Renal cortical epithelial cell (primary cell): ENCODE measurements at regions not wholly inside any gene's neighbourhood (a gene's known extent, or its start where the extent isn't known, plus 50 kb on each side); places are given as distances from the start of the nearest gene placed in this dataset.

Source experiments
- DNase-seq: peaks from one replicate; pipeline ENCODE4 v3.0.0-alpha.2; 2011; ENCODE audit warnings: low read depth

DNA sequence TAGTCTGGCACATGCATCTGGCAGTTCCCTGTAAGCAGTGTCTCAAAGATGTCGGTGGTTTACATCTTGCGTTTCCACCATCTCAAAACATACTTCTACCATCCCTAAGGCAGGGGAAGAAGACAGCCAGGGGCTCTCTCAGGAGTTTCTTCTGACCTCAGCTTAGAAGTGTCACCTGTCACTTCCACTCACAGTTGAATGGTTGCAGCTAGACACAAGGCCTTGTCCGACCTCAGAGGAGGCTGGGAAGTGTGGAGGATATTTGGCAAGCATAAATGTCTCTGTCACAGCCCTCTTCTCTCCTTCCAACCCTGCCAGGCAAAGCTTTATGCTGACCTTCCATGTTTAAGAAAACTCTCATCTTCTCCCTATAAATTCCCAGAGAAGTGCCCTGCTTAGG is 193.3 kb downstream of the HERPUD2 start:
- DNase-seq, result no peak

DNA sequence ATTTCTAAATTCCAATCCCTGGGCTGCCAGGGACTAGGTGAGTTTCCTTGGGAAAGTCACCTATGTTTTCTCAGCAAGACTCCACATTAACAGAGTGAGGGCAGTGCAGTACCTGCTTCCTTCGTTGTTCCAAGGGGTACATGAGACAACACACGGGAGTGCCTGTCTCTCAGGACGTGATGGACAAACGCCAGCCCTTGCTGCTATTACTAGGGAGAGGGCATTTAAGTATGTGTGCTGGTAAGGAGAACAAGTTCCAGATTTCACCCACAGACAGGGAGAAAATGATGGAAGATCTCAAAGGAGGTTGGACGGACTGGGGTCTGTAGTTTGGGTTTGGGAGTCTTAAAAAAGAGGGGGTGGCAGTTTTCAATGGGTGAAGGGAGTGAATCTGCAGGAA is 195.7 kb downstream of the HERPUD2 start:
- DNase-seq, result no peak

DNA sequence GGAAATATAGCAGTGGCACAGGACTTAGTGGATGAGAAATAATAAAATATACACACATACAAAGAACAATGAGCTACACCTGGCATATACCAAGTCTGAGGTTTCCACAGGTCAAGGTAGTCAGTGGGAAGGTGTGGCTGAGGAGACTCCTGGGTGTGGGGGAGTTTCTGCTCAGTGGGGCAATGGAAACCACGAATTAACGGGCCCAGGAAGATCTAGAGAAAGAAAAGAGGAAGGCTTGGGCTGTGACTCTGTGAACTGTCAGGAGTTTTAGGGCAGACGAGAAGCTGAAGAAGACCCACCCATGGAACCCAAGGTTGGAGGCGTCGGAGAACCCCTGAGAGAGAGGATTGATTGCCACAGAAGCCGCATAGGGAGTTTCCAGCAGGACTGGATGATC is 196.5 kb downstream of the HERPUD2 start:
- DNase-seq, result no peak

DNA sequence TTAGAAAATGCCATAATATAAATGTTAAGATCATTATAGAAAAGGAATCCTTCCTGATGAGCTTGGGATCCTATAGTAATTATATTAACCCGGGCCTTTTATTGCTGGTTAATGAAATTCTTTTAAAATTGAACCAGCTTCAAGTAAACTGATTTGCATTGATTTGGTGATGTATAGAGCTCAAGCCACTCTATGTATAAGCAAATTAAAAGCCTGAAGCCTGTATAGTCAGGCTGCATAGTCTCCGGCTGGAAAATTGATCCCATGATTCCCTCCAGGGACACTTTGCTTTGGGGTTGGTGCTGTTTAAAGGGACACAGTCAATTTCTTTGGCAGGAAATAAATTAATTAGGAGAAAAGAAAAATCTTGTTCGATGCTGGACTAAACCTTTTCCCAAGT is 199.1 kb downstream of the HERPUD2 start:
- no peak for DNase-seq

DNA sequence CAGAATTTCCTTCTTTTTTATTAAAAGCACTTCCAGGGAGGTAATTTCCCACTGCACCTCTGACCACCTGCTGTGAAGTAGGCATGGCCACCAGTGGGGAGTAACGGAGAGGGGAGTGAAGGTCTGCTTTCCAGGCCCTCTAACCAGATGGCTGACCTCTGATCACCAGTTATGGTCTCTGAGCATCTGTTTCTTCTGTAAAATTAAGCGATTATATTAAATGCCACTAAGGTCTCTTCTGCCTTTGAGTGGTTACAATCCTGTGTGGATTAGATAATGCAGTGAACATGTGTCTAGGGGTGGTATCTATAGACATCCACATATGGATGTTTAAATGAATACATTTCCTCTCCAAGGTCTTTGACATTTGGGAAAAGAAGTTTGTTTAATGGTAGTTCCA is 199.6 kb downstream of the HERPUD2 start:
- DNase-seq, result no peak

DNA sequence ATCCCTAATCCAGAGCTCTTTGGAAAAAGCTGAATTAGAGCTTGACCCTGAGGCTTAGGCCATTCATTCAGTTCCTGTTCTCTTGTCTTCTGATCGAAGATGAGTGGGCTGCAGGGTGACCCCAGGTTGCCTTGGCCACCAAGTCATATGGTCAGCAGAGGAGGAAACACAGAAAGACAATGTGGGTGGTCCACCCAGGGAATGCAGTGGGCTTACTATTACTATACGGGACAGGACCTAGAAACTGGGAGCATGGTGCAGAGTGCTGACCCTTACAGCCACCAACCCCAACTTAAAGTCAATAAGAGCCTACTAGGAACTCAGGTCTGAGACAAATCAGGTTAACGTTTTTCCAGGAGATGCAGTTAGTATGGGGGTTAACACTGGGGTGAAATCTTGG is 200.5 kb downstream of the HERPUD2 start:
- DNase-seq, result no peak

DNA sequence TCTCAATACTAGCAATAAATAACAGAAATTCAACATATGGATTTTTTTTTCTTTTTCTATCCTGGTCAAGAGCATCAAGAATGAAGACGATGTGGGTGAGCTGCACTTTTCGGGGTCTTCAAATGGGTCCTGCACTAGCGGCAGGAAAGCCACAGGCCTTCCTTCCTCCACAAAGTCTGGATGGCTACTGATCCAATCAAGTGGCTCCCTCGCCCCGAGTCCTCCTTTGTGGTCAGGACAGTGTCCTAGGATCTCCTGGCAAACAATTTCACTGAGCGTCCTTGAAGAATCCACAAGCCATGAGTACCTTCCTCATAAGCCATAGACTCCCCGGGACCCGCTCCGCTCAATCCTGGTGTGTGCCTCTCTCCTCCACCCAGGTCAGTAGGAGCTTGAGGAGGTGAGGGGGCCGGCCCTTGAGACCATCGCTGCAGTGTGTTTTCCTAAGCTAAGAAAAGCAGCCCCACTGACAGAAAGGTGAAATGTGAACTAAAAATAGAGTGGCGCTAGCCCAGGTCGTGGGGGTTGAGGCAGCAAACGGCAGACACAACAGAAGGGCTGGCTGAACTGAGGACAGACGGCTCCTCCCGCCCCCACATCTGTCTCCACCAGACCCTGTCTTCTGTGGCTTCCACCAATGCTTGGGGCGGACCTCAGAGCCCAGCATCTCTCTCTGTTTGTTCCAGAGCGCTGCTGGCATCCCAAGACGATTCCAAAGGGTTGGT is 202.3 kb downstream of the HERPUD2 start:
- DNase-seq, result no peak

DNA sequence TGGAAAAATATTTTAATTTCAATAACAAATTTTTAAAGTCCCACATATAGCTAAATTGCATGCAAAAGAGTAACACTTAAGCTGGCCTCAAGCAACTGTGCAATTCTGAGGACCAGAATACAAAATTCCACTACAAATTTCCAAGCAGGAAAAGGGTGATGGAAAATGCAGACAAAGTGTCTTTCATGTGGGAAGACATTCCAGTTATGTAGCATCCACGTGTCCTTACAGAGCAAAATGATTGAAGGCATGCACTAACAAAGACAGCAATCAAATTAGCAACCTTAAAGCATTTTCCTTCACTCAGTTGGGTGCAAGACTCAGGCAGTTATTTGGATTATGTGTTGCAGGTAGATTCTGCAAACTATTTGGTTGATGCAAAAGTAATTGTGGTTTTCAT is 203.7 kb downstream of the HERPUD2 start:
- no peak for DNase-seq

DNA sequence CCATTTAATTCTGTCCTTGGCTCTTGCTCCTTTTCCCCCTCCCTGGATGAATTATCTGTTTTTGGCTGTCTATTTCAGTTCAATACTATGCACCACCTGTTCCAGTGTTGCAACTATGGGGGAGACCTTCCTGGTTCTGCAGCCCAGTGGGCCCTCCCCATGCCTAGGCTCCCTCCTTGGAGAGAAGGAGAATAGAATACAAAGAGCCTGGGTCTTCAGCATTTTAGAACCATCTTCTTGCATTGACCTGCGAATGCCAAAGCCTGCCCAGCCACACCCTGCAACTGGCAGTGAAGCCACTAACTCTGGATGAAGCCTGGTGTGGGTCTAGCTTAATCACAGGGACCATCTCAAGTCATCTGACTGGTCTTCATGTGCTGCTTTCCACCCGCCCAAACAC is 207.1 kb downstream of the HERPUD2 start:
- no peak for DNase-seq

DNA sequence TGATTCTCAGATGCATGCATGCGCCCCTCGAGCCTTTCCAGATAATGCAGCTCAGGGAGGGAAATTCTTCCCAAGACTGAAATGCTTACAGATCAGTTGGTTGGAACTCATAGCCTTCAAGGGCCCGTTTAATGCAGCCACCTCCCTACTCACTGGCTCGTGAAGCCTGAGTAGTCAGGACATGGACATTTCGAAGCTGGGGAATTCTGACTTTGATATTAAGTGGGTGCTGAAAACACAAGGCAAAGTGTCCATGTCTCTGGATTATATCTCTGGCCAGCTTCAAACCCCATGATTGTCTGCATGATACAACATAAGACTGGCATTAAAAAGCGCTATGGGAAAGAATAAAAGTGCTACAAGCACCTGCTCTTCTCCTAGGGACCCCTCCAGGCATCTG is 207.5 kb downstream of the HERPUD2 start:
- no peak for DNase-seq

DNA sequence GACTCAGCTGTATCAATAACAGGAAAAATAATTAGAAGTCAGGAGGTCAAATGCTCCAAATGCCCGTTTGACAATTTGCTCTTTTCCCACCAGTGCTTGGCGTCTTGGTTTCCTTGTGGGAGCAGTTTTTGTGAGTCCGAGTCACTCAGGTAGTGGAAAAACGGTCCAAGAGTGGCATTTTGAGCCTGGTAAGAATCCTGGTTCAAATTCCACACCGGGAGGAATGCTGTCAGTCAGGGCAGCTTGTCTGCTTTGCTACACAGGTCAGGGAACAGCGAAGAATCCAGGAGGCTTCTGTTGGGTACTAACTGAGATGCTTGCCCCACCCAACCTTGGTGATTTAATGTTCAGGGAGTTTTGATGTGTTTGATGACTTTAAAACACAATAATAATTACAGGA is 209.5 kb downstream of the HERPUD2 start:
- peak; percentile 4 for DNase-seq

DNA sequence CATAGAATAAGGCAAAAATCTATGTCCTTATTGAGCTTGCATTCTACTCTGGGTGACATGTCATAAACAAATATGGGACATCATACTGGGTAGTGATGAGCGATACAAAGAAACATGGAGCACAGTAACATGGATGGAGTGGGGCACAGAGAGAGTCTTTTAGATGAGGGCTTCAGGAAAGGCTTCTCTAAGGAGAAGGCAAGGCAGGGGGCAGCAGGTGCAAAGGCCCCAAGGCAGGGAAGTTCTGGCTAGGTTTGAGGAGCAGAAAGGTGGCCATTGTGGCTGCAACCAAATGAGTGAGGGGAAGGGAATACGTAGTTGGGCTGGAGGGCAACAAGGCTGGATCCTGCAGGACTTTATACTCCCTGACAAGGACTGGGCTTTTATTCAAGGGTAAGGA is 211.4 kb downstream of the HERPUD2 start:
- no peak for DNase-seq

DNA sequence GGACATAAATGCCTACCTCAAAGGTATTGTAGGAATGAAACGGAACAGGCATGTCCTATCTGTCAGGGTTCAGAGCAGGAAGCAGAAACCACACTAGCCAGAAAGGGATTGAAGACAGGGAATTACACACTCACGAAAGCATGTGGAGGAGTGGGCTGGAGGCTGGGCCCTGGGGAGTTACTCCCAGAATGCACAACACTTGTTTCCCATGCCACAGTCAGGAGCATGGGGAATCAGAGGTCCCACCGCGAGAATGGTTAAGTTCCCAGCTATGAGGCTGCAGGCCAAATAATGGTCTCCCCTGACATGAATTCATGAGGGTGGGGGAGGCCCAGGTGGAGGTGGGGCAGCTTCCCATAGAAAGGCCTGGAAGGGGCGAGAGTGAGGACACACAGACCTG is 212.7 kb downstream of the HERPUD2 start:
- peak; percentile 2 for DNase-seq

DNA sequence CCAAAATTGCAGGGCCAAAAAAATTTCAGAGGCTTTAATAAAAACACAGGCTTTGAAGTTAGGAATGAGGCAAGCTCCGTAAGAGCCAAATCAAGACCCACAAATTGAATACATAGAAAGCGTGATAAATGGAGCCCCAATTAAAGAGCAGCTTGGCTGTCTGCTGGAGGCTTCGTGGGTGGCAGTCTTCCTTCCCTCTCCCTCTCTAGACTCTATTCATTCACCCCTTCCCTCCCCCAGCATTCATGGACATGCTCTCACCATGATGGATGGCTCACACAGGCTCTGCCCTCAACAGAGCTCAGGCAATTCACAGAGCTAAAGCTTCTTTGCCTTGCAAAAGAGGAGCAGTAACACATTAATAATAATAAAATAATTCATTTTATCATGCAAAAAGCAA is 214.1 kb downstream of the HERPUD2 start:
- DNase-seq, result no peak

DNA sequence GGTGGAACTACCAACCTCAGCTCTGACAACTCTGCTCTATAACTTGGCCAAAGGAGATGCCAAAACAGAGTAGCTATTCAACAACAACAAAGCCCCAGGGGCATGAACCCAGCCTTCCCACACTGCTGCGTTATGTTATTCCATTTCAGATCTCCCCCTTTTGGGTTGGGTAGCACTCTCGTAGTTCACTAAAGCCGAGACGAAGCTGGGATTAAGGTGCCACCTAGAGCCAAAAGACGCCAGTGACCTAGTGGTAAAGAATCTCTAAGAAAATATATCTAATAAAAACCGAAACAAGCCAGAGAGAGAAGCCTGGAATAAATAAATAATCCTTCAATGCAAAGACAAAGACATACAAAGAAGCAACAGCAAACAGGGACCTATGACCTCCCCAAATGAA is 217.3 kb downstream of the HERPUD2 start:
- no peak for DNase-seq

DNA sequence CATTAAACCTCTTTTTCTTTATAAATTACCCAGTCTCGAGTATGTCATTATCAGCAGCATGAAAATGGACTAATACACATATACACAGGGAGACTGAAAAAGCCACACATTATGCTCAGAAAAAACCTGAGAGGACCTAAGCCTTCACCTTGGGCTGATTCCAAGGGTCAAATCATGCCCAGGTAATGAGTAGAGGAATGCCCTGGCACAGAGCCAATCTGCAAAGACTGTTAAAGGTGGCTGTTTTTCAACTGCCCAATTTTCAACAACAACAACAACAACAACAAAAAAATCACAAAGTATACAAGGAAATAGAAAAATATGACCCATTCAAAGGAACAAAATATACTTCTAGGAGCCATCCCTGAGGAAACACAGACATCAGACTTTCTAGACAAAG is 220.2 kb upstream of the TBX20 start:
- no peak for DNase-seq

DNA sequence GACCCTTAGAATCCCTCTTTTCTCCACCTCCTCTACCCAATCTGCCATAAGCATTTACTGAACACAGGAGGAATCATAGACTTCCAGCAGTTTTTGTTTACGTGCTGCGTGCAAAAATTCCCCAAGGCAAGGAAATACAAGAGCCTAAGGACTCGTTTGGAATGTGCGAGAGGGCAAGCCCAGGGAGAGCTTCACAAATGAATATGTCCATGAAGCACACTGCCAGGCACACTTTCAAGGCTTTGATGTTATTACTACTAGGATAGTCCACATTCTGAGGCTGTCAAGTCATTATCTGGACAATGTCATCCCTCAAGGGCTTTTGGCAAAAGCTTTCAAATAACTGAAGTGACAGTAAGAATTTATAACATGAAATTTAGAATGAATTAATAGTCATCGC is 214.7 kb upstream of the TBX20 start:
- no peak for DNase-seq

DNA sequence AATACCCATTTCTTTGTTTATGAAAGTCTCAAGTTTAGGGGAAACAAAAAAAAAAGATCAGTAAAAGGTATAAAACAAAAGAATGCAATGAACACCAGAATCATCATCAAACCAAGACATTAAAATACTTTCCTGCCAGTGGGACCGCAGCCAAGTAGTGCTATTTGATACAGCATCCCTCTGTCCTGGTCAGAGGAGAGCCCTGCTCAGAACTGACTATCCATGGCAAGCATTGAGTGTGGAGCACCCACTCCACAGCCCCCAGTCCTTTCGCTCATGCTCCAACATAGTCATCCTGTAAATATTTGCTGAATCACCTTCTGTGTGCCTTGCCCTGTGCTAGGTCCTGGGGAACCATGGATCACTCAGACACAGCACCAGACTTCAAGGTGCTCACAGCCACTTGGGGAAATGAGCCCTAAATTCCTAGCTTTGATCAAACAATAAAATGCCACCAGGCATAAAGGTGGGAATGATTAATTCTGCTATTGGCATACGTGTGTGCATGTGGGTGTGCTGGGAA is 213.6 kb upstream of the TBX20 start:
- no peak for DNase-seq

DNA sequence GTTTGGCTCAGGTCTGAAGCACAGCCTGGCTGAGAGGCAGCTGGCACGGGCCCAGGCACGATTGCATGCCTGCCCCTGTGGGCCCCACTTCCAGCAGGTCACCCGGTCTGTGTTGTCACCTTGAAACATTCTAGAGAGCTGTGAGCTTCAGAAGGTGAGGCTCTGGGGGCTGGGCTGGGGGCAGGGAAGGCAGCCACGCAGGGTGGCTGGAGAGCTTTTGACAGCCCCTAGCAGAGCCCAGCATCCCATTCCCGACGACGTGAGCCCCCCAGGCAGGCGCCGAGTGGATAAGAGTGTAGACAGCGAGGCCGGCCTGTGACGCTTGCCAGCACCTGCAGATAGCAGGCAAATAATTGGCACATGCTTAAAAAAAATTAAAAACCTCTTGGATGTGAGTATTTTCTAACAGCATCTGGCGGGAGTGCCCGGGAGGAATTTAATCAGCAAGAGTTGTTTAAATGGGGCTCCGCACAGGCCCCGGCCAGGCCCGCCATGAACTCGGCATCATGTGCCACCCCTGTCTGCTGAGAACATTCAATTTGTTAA is 212.0 kb upstream of the TBX20 start:
- DNase-seq, result no peak

DNA sequence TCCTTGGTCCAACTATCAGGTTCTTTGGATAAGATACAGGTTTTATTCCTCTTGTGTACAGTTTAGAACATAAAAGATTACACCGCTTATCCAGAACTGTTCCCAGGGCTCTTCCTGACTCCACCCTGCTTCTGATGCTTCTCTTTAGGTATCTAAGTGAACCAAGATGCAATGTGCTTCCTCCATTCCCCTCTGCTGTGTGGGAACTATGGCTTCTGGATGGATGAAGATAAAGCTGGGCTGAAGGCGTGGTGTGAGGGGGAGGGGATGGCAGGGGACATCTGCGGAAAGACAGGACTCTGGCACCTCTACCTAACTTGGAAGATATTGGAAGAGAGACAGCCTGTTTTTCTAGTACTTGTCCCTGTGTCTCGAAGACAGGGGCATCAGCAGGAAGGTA is 209.9 kb upstream of the TBX20 start:
- no peak for DNase-seq

DNA sequence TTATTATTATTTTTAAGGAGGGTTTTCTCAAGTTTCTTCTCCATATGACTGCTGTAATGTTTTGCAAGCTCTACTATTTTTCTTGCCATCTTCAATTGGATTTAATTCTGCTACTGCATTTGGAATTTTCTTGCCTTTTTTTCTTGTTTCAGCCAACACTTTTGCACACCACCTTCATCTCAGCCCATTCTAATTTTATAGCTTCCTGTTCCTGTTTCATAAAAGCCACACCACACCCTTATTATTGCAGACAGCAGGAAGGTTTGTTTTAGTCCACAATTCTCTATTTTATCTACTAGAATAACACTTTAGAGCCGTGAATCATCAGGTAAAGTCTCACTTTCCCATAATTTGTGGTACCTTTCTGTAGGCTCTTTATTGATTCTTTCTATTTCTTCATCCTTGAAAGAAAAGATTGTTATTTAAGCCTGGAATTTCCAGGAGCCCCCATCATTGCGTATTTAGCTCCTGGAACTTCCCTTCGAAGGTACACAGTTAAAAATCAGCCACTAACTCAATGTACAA is 209.3 kb upstream of the TBX20 start:
- DNase-seq, result no peak

DNA sequence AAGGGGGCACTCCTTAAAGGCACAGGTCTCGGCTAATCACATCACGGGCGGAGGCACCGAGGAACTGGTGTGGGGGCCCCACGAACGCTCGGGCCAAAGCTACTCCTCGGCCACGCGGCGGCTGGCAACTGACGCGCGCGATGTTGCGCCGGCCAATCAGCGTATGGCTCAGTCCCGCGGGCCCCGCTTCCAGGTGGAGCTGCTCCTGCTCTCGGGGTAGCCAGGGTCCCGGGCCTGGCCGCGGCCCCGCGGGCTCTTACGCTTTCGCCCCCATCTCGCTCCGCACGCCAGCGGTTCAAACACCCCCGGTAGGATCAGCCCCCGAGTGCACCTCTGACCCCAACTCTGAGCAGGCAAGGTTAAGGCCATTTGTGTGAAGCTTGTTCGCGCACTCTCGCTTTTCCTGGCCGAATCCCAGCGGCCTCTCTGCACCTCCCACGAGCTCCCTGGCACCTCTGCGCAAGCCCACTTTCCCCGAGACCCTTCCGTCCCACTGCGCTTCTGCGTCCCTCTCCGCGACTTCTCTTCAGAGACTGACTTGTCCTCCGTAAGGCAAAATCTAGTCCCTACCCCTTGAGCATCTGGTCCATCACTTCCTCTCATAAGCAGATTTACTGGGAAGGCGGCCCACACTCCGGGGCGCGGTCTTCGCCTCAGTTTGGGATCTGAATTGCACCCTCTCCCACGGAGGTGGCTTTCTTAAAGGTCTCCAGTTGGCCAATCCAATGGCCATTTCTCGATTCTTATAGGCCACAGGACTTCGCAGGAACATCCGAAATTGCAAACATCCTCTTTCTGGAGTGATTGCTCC is 200.9 kb upstream of the TBX20 start:
- DNase-seq, result no peak
